A549 (cell line): ENCODE measurements at regions not wholly inside any gene's neighbourhood (a gene's known extent, or its start where the extent isn't known, plus 50 kb on each side); places are given as distances from the start of the nearest gene placed in this dataset.

Experiments
- ATAC-seq, 2 experiments: fragments of 200-7000 bp in 1 of 2; fragments of >200 bp in 1 of 2; cut with Nextera tagmentation in 1 of 2; cut with Tn5 transposase in 1 of 2; 3 replicates each; pipeline versions ENCODE4 v1.8.0 to v1.9.1; 2018 to 2020; ENCODE audit warnings: mild to moderate bottlenecking in 1 of 2, moderate library complexity in 1 of 2
- CTCF ChIA-PET: fragments of 300-600 bp; sonication (Branson Sonifier 250); formaldehyde crosslinking; extraction: SDS; loops from one replicate; lab custom pipeline; 2021; ENCODE audit warnings: antibody characterized with exemption, inconsistent platforms; lab: Yijun Ruan, JAX
- POLR2A ChIA-PET: fragments of 350-600 bp; formaldehyde crosslinking; extraction: SDS; loops from one replicate; lab custom pipeline; 2021; ENCODE audit warnings: antibody characterized with exemption, inconsistent platforms; lab: Yijun Ruan, JAX
- DNase-seq, 2 experiments: peaks; one replicate each; pipeline versions ENCODE4 v3.0.0 to v3.0.0-alpha.2; 2011 to 2016; ENCODE audit warnings: low read depth in 1 of 2, low spot score in 1 of 2
- FAIRE-seq: peaks from 2 replicates; lab custom pipeline; 2011; peaks lifted over from hg19 to GRCh38; lab: Jason Lieb, UNC
- H3K27ac ChIP-seq, 2 experiments: fragments of >200 bp; sonication (Bioruptor Twin); formaldehyde crosslinking; 3 replicates each; pipeline ENCODE4 v1.5.1; 2016 to 2017
- H3K4me1 ChIP-seq: fragments of >200 bp; sonication (Bioruptor Twin); formaldehyde crosslinking; 3 replicates; pipeline ENCODE4 v1.6.1; 2016
- H3K4me2 ChIP-seq: fragments of >200 bp; sonication (Bioruptor Twin); formaldehyde crosslinking; 3 replicates; pipeline ENCODE4 v1.6.1; 2016
- H3K4me3 ChIP-seq: fragments of >200 bp; sonication (Bioruptor Twin); formaldehyde crosslinking; 3 replicates; pipeline ENCODE4 v1.5.1; 2016
- H3K9me3 ChIP-seq: fragments of >200 bp; sonication (Bioruptor Twin); formaldehyde crosslinking; 3 replicates; pipeline ENCODE4 v1.6.1; 2016
- BHLHE40 ChIP-seq: IDR thresholded peaks from 2 replicates; pipeline ENCODE4 v1.6.1; 2012; ENCODE audit warnings: low read depth, low read length, inconsistent platforms
- CHD4 ChIP-seq: fragments of 200-600 bp; sonication (generic); IDR thresholded peaks from 2 replicates; pipeline ENCODE4 v1.6.1; 2016; ENCODE audit warnings: antibody characterized with exemption, mild to moderate bottlenecking, borderline replicate concordance
- CTCF ChIP-seq: fragments of >200 bp; sonication (Bioruptor Twin); formaldehyde crosslinking; IDR thresholded peaks from 3 replicates; pipeline ENCODE4 v1.5.1; 2016
- ELK1 ChIP-seq: fragments of 150-350 bp; IDR thresholded peaks from 2 replicates; pipeline ENCODE4 v1.6.1; 2014; ENCODE audit warnings: low read depth, mild to moderate bottlenecking, low read length
- FOSB ChIP-seq: fragments of 250-450 bp; sonication (Bioruptor Pico); IDR thresholded peaks from 2 replicates; pipeline ENCODE4 v1.5.0; 2020; ENCODE audit warnings: mild to moderate bottlenecking, moderate library complexity
- FOSL2 ChIP-seq, 2 experiments: fragments of 450-650 bp in 1 of 2; fragments of >200 bp in 1 of 2; sonication (Bioruptor Twin) in 1 of 2; formaldehyde crosslinking; IDR thresholded peaks; 2 replicates each; pipeline versions ENCODE4 v1.5.0 to v1.6.1; 2016 to 2020; ENCODE audit warnings: mild to moderate bottlenecking in 1 of 2, moderate library complexity in 1 of 2
- HEYL ChIP-seq: fragments of 250-450 bp; sonication (Bioruptor Pico); IDR thresholded peaks from 2 replicates; pipeline ENCODE4 v1.8.0; 2021; ENCODE audit warnings: mild to moderate bottlenecking, moderate library complexity
- HMGXB4 ChIP-seq: fragments of 250-450 bp; sonication (Bioruptor Pico); IDR thresholded peaks from 2 replicates; pipeline ENCODE4 v1.5.0; 2021; ENCODE audit warnings: mild to moderate bottlenecking, moderate library complexity, borderline replicate concordance
- HOXA7 ChIP-seq: fragments of 250-450 bp; sonication (Bioruptor Pico); IDR thresholded peaks from 2 replicates; pipeline ENCODE4 v1.5.0; 2020; ENCODE audit warnings: mild to moderate bottlenecking, moderate library complexity
- MYC ChIP-seq: IDR thresholded peaks from 2 replicates; pipeline ENCODE4 v1.6.1; 2012; ENCODE audit warnings: mild to moderate bottlenecking, inconsistent platforms, low read length, improper control_type of control experiment, borderline replicate concordance
- NPAS2 ChIP-seq: fragments of 250-450 bp; sonication (Bioruptor Pico); IDR thresholded peaks from 2 replicates; pipeline ENCODE4 v1.8.0; 2022; ENCODE audit warnings: mild to moderate bottlenecking, moderate library complexity, borderline replicate concordance
- PBX3 ChIP-seq: IDR thresholded peaks from 2 replicates; pipeline ENCODE4 v1.6.1; 2012
- POLR2A ChIP-seq: IDR thresholded peaks from 2 replicates; pipeline ENCODE4 v1.6.1; 2012; ENCODE audit warnings: mild to moderate bottlenecking, low read length
- RCOR1 ChIP-seq: fragments of 150-350 bp; IDR thresholded peaks from 2 replicates; pipeline ENCODE4 v1.6.1; 2014; ENCODE audit warnings: antibody characterized with exemption, low read length, low read depth
- ZFP36 ChIP-seq: fragments of 450-650 bp; IDR thresholded peaks from 2 replicates; pipeline ENCODE4 v1.6.1; 2014; ENCODE audit warnings: borderline replicate concordance; ENCODE audit not compliant: partially characterized antibody
- WGBS: methylation state at CpG from one replicate; pipeline ENCODE4 v1.1.6; 2017; ENCODE audit errors: missing lambda C conversion rate; 5-methylcytosine and 5-hydroxymethylcytosine counted together

GRCh38 chr7:57363321-57363720, 86.7 kb upstream of the ZNF716 start:
- H3K27ac ChIP-seq, result no peak overlapping the region
- no peak overlapping the region for H3K4me2 ChIP-seq
- no peak for FAIRE-seq
- H3K4me3 ChIP-seq, result no peak overlapping the region
- WGBS, result 6% methylated on average over 8 of the region's 8 CpGs
- POLR2A ChIA-PET, result no interaction called here
- no peak for DNase-seq
- CTCF ChIA-PET, result no interaction called here
- H3K9me3 ChIP-seq, result peaks cover 3% of the 10 kb centered on the region; the same call in 1 of the 3 replicates
- no peak for ATAC-seq
- no peaks in the 10 kb centered on the region for H3K4me1 ChIP-seq
- TF ChIP-seq MYC (no peak), HMGXB4 (CRISPR knock-in tag) (no peak), CTCF (no peak), FOSB (CRISPR knock-in tag) (no peak)

GRCh38 chr7:57364933-57365710, 84.9 kb upstream of the ZNF716 start:
- WGBS, result 18% methylated on average over 10 of the region's 17 CpGs

GRCh38 chr7:57367171-57367570, 82.8 kb upstream of the ZNF716 start:
- ATAC-seq (no peak), DNase-seq (no peak), FAIRE-seq (no peak)
- Histone ChIP-seq H3K4me3 (no peak overlapping the region), H3K9me3 (peaks cover 6% of the 10 kb centered on the region; the same call in 1 of the 3 replicates), H3K27ac (no peak overlapping the region), H3K4me1 (no peaks in the 10 kb centered on the region), H3K4me2 (no peak overlapping the region)
- WGBS, result 18% methylated on average over 6 of the region's 6 CpGs
- ChIA-PET CTCF (no interaction called here), POLR2A (no interaction called here)
- TF ChIP-seq POLR2A, result no peak
- TF ChIP-seq HEYL (CRISPR knock-in tag), result no peak
- TF ChIP-seq CTCF, result no peak
- TF ChIP-seq NPAS2, result no peak
- no peak for TF ChIP-seq CHD4
- TF ChIP-seq ELK1, result no peak
- TF ChIP-seq BHLHE40, result no peak
- TF ChIP-seq PBX3, result no peak
- TF ChIP-seq HOXA7 (CRISPR knock-in tag), result no peak
- TF ChIP-seq FOSB (CRISPR knock-in tag), result no peak
- no peak for TF ChIP-seq RCOR1

More at GRCh38 chr7:57364933-57365710, 84.9 kb upstream of the ZNF716 start:
- Histone ChIP-seq H3K4me2 (no peak overlapping the region), H3K4me3 (no peak overlapping the region), H3K9me3 (peaks cover 3% of the 10 kb centered on the region; the same call in 1 of the 3 replicates), H3K27ac (no peak overlapping the region), H3K4me1 (no peaks in the 10 kb centered on the region)
- no peak for TF ChIP-seq ZFP36
- TF ChIP-seq FOSL2 (IDR thresholded peaks at IDR 0.05), result no peak
- no peak for TF ChIP-seq FOSL2 (CRISPR knock-in tag; IDR thresholded peaks at IDR 0.05)
- DNase-seq (no peak), ATAC-seq (no peak), FAIRE-seq (no peak)
- ChIA-PET POLR2A (no interaction called here), CTCF (no interaction called here)
